Trophoblast cell (in vitro differentiated cells and primary cell): ENCODE measurements at regions not wholly inside any gene's neighbourhood (a gene's known extent, or its start where the extent isn't known, plus 50 kb on each side); places are given as distances from the start of the nearest gene placed in this dataset.

Experiments used
- DNase-seq, 2 donors: peaks; one replicate each; pipeline ENCODE4 v3.0.0-alpha.2; 2016
- H2AFZ ChIP-seq: 2 replicates; pipeline ENCODE4 v1.6.1; 2013; ENCODE audit warnings: low read length, moderate library complexity, mild to moderate bottlenecking; ENCODE audit not compliant: insufficient read depth, poor library complexity
- H2AK5ac ChIP-seq: 2 replicates; pipeline ENCODE4 v1.6.1; 2013; ENCODE audit warnings: mild to moderate bottlenecking, low read length
- H2BK120ac ChIP-seq: 2 replicates; pipeline ENCODE4 v1.6.1; 2013; ENCODE audit warnings: low read length, mild to moderate bottlenecking, moderate library complexity; ENCODE audit not compliant: insufficient read depth, poor library complexity
- H2BK12ac ChIP-seq: 2 replicates; pipeline ENCODE4 v1.6.1; 2013; ENCODE audit warnings: mild to moderate bottlenecking, low read length, moderate library complexity
- H2BK5ac ChIP-seq: 2 replicates; pipeline ENCODE4 v1.6.1; 2013; ENCODE audit warnings: low read length, low read depth, moderate library complexity, mild to moderate bottlenecking; ENCODE audit not compliant: poor library complexity
- H3K14ac ChIP-seq: 2 replicates; pipeline ENCODE4 v1.6.1; 2013; ENCODE audit warnings: mild to moderate bottlenecking, low read length
- H3K18ac ChIP-seq: 2 replicates; pipeline ENCODE4 v1.6.1; 2013; ENCODE audit warnings: mild to moderate bottlenecking, low read length
- H3K23ac ChIP-seq: 2 replicates; pipeline ENCODE4 v1.6.1; 2013; ENCODE audit warnings: low read length
- H3K27ac ChIP-seq: 2 replicates; pipeline ENCODE4 v1.5.1; 2013; ENCODE audit warnings: low read depth, mild to moderate bottlenecking, inconsistent platforms, low read length, moderate library complexity
- H3K27me3 ChIP-seq: 2 replicates; pipeline ENCODE4 v1.6.1; 2013; ENCODE audit warnings: inconsistent platforms, mild to moderate bottlenecking, low read length, moderate library complexity; ENCODE audit not compliant: insufficient read depth
- H3K36me3 ChIP-seq, 2 experiments: 1 replicate in 1 of 2; 2 replicates in 1 of 2; pipeline ENCODE4 v1.6.1; 2013; ENCODE audit warnings: low read length in 2 of 2, mild to moderate bottlenecking in 2 of 2, moderate library complexity in 1 of 2; ENCODE audit not compliant: insufficient read depth in 2 of 2, control insufficient read depth in 1 of 2
- H3K4ac ChIP-seq: 2 replicates; pipeline ENCODE4 v1.6.1; 2013; ENCODE audit warnings: low read depth, mild to moderate bottlenecking, low read length, moderate library complexity
- H3K4me1 ChIP-seq, 2 experiments: 1 replicate in 1 of 2; 2 replicates in 1 of 2; pipeline ENCODE4 v1.6.1; 2013; ENCODE audit warnings: low read length in 2 of 2, mild to moderate bottlenecking in 2 of 2, moderate library complexity in 1 of 2; ENCODE audit not compliant: insufficient read depth in 2 of 2, control insufficient read depth in 1 of 2
- H3K4me2 ChIP-seq: 2 replicates; pipeline ENCODE4 v1.6.1; 2013; ENCODE audit warnings: inconsistent platforms, mild to moderate bottlenecking, low read length, moderate library complexity
- H3K4me3 ChIP-seq: 2 replicates; pipeline ENCODE4 v1.5.1; 2013; ENCODE audit warnings: mild to moderate bottlenecking, low read depth, low read length, inconsistent platforms
- H3K79me1 ChIP-seq: one replicate; pipeline ENCODE4 v1.6.1; 2013; ENCODE audit warnings: low read length
- H3K79me2 ChIP-seq: 2 replicates; pipeline ENCODE4 v1.6.1; 2013; ENCODE audit warnings: low read length, mild to moderate bottlenecking; ENCODE audit not compliant: control insufficient read depth, insufficient read depth, poor library complexity
- H3K9ac ChIP-seq: 2 replicates; pipeline ENCODE4 v1.6.1; 2013; ENCODE audit warnings: mild to moderate bottlenecking, low read length
- H3K9me3 ChIP-seq: 2 replicates; pipeline ENCODE4 v1.6.1; 2013; ENCODE audit warnings: low read depth, mild to moderate bottlenecking, control low read depth, inconsistent platforms, low read length; ENCODE audit not compliant: insufficient read depth
- H4K12ac ChIP-seq: 2 replicates; pipeline ENCODE4 v1.6.1; 2013; ENCODE audit warnings: low read depth, mild to moderate bottlenecking, low read length, moderate library complexity
- H4K8ac ChIP-seq: 2 replicates; pipeline ENCODE4 v1.6.1; 2013; ENCODE audit warnings: low read depth, mild to moderate bottlenecking, low read length, moderate library complexity
- H4K91ac ChIP-seq: one replicate; pipeline ENCODE4 v1.6.1; 2013; ENCODE audit warnings: low read depth, mild to moderate bottlenecking, low read length, moderate library complexity

DNA sequence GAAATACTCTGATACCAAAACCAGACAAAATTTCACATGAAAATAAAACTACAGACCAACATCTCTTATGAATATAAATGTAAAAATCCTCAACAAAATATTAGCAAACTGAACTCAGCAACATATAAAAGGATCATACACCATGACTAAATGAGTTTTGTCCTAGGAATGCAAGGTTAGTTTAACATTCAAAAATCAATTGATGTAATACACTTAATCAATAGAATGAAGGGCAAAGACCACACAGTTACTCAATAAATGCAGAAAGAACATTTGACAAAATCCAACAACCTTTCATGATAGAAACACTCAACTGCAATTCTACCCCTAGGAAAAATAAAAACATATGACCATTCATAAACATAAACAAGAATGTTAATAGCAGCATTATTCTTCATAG is 50.2 kb upstream of the DCTD start:
- H3K4me2 ChIP-seq, result no peak overlapping the region
- no peak overlapping the region for H2BK5ac ChIP-seq
- H3K27me3 ChIP-seq, result no peaks in the 10 kb centered on the region
- H3K4me3 ChIP-seq, result no peak overlapping the region
- no peak overlapping the region for H4K91ac ChIP-seq
- no peaks in the 10 kb centered on the region for H3K79me1 ChIP-seq
- H3K27ac ChIP-seq, result no peak overlapping the region
- H3K23ac ChIP-seq, result no peak overlapping the region
- no peak overlapping the region for H2AK5ac ChIP-seq
- H2BK120ac ChIP-seq, result no peak overlapping the region
- H3K4ac ChIP-seq, result no peak overlapping the region
- no peak overlapping the region for H3K14ac ChIP-seq
- no peaks in the 10 kb centered on the region for H3K4me1 ChIP-seq
- no peak overlapping the region for H4K8ac ChIP-seq
- no peak overlapping the region for H3K18ac ChIP-seq
- H2BK12ac ChIP-seq, result no peak overlapping the region
- H3K9ac ChIP-seq, result no peak overlapping the region
- H3K79me2 ChIP-seq, result no peaks in the 10 kb centered on the region
- H2AFZ ChIP-seq, result no peak overlapping the region
- H3K9me3 ChIP-seq, result no peaks in the 10 kb centered on the region
- H4K12ac ChIP-seq, result no peak overlapping the region
- no peaks in the 10 kb centered on the region for H3K36me3 ChIP-seq
- no peak for DNase-seq
